Ammon's horn (tissue), 1 donor: ENCODE measurements at regions not wholly inside any gene's neighbourhood (a gene's known extent, or its start where the extent isn't known, plus 50 kb on each side); places are given as distances from the start of the nearest gene placed in this dataset.

Experiments used
- DNase-seq: peaks from one replicate; pipeline ENCODE4 v3.0.0-alpha.2; 2016; ENCODE audit warnings: low spot score

GRCh38 chr4:128387600-128388351 is 100.2 kb upstream of the PGRMC2 start:
- no peak for DNase-seq

DNA sequence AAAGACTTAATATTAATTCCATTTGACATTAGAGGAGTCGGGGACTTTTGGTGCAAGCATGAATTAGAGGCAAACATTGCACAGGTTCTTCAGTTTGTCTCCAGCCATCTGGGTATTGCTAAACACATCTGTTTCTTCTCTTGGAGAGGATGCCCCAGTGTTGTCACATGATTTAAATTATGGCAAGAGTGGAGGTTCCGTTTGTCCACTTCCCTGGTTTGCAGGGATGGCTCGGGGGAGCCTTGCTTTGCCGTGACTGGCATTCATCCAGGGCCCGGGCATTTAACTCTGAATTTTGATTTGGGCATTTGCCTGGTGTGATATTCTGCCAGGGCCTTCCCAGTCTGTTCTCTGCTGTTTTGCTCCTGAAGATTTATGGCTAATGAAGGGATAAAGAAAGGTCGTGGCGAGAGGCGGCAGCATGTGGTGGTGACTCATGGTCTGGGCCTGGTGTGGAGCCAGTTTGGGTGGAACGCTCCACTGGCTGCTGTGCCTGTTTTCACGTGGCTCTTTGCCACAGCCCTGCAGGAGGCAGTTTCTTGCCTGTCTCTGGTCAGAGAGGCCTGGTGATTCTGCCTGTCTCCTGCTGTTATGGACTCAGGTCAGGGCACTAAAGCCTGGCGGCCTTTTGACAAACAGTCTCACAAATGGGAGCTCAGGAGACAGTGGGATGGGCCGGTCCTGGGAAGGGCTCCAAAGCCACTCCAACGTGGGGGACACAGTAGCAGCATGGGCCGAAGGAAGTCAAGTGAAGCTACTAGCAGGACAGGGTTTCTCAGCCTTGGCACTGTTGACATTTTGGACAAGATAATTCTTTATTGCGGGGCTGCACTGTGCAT is 99.4 kb upstream of the PGRMC2 start:
- DNase-seq = peak; percentile 89

- no peak for DNase-seq
Observed at GRCh38 chr4:128385683-128386304, 98.2 kb upstream of the PGRMC2 start.

GRCh38 chr4:128384765-128385598 is 97.4 kb upstream of the PGRMC2 start:
- no peak for DNase-seq

DNA sequence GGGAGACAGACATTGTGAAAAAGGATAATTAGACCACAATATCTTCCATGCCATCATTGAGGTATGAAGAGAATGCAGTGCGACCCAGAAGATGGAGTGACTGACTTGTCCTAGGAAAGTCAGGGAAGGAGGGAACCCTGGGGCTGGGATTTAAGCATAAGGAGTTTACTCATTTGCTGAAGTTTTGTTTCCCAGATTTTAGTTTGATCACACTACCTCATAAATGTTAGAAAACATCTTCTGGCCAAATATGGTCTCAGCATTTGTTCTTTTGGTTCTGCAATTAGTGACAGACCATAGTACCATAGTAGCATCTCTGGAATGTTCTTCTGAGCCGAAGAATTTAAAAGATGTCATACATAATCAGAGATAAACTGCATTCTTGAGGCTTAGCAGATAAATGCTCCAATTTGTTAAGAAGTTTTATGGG is 96.5 kb upstream of the PGRMC2 start:
- DNase-seq = no peak

DNA sequence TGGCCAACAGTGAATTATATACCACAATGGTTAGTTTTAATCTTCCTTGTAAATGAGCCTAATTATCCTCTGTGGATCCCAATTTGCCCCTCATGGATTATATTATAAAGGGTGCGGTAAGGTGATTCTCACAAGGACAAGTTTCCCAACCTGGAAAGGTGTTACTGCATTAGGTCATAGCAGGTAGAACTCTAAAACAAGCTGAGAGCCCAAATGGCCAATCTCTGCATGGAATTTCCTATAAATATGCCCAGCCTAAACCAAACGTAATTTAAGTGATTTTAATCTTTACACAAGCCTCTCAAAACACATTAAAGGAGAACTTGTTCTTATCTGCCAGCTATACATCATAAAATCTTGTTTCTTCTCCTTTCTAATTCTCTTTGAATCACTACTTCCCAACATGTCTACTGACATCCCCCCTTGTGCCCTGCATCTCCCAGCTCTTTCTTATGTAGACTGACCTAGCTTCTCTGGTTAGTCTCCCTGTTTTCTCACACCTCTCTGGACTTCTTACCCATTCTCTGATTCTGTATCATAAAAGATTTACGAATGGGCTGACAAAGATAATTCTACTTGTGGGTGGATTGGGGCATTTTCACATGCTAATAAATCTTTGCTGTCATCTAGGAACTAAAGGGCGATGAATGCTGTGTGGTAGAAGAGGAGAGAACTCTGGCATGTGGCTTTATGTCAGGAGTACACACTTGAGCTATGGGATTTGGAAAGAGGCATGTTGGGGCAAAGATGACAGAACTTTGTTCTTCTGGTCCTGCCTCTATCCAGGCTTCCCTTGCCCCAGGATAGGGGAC is 94.3 kb upstream of the PGRMC2 start:
- DNase-seq = no peak

GRCh38 chr4:128380306-128380705 is 92.7 kb upstream of the PGRMC2 start:
- DNase-seq = no peak

DNA sequence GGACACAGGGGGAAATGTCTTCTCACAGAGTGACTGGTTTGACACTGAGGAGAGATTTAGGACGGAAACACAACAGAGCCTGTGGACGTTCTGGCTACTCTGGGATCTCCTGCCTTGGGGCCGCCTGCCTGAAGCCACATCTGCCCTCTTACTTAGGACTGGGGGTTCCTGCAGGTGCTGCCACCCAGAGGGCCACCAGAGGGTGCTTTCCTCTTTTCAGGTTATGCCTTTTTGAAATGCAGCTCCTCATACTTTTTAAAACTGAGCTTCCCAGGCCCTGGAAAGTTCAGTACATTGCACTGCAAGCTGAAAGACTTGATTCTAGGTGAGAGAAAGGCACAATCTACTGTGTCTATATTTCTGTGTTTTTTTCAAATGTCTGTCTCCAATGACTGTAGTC is 92.2 kb upstream of the PGRMC2 start:
- DNase-seq = no peak

DNA sequence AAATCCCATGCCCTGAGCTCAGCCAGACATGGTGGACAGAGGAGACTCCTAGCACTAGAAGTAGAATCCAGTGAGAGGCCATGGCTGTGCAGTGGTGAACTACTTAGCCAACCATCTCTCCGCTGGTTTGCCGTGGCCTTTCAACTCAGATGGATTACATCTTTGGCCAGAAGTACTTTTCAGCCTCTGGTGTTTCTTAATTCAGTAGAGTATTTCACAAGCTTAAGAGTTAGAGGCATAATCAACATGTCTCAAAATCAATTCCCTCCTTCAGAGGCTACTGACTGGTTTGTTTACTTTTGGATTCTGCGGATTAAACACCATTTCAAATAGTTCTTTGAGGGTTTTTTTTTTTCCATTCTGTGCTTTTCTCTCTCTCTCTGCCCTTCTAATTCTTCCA is 91.1 kb upstream of the PGRMC2 start:
- DNase-seq = no peak

DNA sequence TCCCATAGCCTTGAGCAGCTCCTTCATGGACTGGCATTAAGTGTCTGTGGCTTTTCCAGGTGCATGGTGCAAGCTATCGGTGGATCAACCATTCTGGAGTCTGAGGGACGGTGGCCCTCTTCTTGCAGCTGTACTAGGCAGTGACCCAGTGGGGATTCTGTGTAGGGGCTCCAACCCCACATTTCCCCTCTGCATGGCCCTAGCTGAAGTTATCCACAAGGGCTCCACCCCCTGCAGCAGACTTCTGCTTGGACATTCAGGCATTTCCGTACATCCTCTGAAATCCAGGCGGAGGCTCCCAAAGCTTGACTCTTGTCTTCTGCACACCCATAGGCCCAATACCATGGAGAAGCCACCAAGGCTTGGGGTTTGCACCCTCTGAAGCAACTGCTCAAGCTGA is 89.3 kb upstream of the PGRMC2 start:
- DNase-seq = no peak

DNA sequence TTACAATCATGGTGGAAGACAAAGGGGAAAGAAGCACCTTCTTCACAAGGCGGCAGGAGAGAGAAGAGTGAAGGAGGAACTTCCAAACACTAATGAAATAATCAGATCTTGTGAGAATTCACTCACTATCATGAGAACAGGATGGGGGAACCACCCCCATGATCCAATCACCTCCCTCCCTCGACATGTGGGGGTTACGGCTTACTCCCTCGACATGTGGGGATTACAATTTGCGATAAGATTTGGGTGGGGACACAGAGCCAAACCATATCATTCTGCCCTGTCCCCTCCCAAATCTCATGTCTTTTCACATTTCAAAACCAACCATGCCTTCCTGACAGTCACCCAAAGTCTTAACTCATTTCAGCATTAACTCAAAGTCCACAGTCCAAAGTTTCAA is 88.7 kb upstream of the PGRMC2 start:
- no peak for DNase-seq

DNA sequence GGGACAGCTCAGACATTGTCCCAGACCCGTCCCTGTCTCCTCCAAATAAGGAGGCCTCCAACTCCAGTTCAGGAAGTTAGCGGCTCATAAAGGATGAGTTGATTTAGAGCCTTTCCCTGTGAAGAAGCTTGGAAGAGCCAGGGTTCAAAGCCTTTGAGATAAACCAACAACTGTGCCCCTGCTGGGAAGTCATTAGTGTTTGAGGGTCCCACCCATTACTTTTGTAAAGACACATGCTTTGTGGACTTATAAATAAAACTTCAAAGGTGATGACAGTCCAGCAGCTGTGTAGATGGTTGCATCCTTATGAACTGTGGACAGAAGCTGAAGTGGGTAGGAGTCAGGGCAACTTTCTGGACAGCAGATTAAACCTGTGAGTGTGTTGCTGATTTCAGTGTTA is 86.0 kb upstream of the PGRMC2 start:
- no peak for DNase-seq

DNA sequence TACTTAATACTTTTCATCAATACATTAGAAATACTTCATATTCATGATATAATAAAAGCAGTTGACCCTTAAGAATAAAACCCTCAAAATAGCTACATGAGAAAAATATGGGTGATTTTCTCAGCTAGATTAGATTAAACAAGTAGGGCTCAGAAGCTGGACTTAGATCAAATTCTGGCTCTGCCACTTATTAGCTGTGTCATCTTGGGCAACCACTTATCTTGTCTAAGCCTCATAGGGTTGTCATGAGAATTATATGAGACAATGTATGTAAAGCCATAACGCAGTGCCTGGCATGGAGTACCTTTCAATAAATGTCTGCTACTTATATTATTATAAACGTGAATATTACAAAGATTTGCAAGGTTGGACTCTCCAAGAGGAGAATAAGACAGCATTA is 84.3 kb upstream of the PGRMC2 start:
- DNase-seq = no peak

DNA sequence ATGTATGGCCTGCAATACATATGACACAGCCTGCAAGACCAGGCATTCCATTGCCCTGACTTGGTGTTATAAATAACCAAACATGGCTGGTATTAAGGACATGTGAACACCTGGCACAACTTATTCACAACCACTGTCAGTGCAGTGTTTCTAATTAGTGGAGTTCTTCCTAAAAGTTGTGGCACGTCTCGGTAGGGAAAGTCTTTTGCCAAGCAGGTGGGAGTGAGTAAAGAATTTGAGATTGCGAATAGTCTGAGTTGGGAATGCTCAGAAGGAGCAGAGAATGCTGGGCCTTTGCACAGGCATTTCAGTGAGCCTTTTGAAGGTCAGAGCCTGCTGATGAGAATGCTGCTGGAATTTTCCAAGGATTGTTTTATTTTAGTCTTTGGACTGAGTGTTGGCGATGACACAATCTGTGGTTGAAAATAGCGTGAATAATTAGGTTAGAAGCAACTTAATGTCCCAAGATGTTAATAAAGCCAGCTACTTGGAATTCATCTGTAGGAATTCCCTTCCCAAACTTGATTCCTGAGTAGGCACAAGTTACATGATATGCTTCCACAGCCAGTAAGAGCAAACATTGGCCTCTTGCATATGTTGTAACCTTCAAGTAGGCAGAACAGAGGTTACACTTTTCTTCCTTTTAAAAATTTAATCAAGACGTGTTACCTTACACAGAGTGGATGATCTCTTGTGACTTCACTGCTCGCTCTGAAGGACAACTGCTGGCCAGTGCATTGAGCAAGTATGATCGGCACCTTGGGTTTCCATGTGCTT is 83.6 kb upstream of the PGRMC2 start:
- no peak for DNase-seq

DNA sequence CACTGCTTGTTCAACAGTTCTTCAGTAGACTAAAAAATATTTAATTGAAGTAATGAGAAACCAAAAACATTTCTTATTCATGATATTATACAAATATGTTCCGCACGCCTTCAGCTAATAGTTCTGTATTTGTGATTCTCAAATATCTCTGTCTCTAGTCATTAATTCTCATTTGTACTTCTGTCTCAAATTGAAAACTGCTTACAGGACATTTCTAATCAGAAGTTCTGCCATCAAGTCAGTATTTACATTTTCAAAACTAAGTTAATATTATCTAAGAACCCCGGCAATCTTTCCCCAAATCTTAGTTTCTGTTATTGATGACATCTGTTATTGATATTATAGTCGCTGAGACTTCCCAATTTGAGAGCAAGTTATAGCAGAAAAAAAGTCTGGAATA is 78.6 kb upstream of the PGRMC2 start:
- no peak for DNase-seq

GRCh38 chr4:128364565-128364964 is 77.0 kb upstream of the PGRMC2 start:
- no peak for DNase-seq

DNA sequence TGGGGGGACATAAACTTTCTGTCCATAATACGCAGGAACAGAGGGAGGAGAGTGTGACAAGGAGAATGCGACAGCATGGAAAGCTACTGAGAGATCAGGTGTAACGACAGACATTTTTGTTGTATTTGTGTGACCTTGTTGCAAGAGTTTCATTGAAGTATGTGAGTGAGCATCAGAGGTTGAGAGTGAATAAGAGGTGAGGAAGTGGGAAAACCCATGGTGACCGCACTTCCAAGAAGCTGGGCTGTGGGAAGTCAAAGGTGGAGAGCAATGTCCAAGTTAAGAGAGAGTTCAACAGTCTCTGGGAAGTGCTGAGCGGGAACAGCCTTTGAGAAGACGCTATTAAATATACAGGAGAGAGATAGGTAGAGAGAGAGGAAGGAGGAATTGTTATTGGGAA is 76.4 kb upstream of the PGRMC2 start:
- DNase-seq = no peak

GRCh38 chr4:128362760-128363159 is 75.1 kb upstream of the PGRMC2 start:
- DNase-seq = no peak

DNA sequence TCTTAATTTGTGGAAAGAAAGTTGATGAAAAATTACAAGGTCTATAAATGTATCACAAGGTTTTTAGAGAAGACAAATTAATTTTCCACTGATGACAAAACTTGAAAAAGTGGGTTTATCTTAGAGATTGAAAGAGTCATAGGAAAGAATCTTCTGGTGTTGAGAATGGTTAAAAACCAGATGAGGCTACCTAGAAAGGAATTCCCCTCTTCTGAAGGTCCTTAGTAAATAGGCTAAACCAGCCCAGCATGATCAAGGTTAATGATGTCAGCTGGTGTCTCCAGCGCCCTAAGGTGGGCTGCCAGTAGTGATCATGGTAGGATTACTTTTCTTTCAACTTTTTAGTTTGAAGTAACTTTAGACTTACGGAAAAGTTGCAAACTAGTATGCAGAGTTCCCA is 71.8 kb upstream of the PGRMC2 start:
- no peak for DNase-seq

- no peak for DNase-seq
Observed at GRCh38 chr4:128358913-128359279, 71.3 kb upstream of the PGRMC2 start.
